SK-N-SH treated with all-trans-retinoic acid at 6 μM for 48 hours (cell line): ENCODE measurements at regions not wholly inside any gene's neighbourhood (a gene's known extent, or its start where the extent isn't known, plus 50 kb on each side); places are given as distances from the start of the nearest gene placed in this dataset.

ENCODE experiments used
- ATAC-seq: fragments of 200-7000 bp; cut with Tn5 transposase; 3 replicates; pipeline ENCODE4 v1.9.1; 2020; ENCODE audit warnings: mild to moderate bottlenecking, moderate library complexity
- ARNTL ChIP-seq: fragments of 450-650 bp; formaldehyde crosslinking; IDR thresholded peaks from 2 replicates; pipeline ENCODE4 v1.5.0; 2020; ENCODE audit warnings: low read depth, mild to moderate bottlenecking, moderate library complexity, borderline replicate concordance
- BACH2 ChIP-seq: fragments of 250-450 bp; sonication (Bioruptor Pico); IDR thresholded peaks from 2 replicates; pipeline ENCODE4 v1.9.0; 2021; ENCODE audit warnings: mild to moderate bottlenecking, borderline replicate concordance
- CSDC2 ChIP-seq: fragments of 250-450 bp; sonication (Bioruptor Pico); IDR thresholded peaks from 2 replicates; pipeline ENCODE4 v1.5.0; 2020; ENCODE audit warnings: mild to moderate bottlenecking, moderate library complexity
- ESRRG ChIP-seq: fragments of 250-450 bp; sonication (Bioruptor Pico); IDR thresholded peaks from 2 replicates; pipeline ENCODE4 v1.6.1; 2021; ENCODE audit warnings: mild to moderate bottlenecking
- GLIS3 ChIP-seq: fragments of 250-450 bp; sonication (Bioruptor Pico); IDR thresholded peaks from 2 replicates; pipeline ENCODE4 v1.5.0; 2020; ENCODE audit warnings: mild to moderate bottlenecking, moderate library complexity
- ISL1 ChIP-seq: fragments of 250-450 bp; sonication (Bioruptor Pico); IDR thresholded peaks from 2 replicates; pipeline ENCODE4 v2.1.2; 2022; ENCODE audit warnings: mild to moderate bottlenecking, moderate library complexity
- OSR1 ChIP-seq: fragments of 250-450 bp; sonication (Bioruptor Pico); IDR thresholded peaks from 2 replicates; pipeline ENCODE4 v1.8.0; 2022; ENCODE audit warnings: moderate library complexity, mild to moderate bottlenecking, inconsistent platforms
- PPARA ChIP-seq: fragments of 250-450 bp; sonication (Bioruptor Pico); IDR thresholded peaks from 2 replicates; pipeline ENCODE4 v1.5.0; 2020; ENCODE audit warnings: mild to moderate bottlenecking, borderline replicate concordance
- RARB ChIP-seq: fragments of 250-450 bp; sonication (Bioruptor Pico); IDR thresholded peaks from 2 replicates; pipeline ENCODE4 v1.8.0; 2021; ENCODE audit warnings: mild to moderate bottlenecking, moderate library complexity
- SNAI2 ChIP-seq: fragments of 250-450 bp; sonication (Bioruptor Pico); IDR thresholded peaks from 2 replicates; pipeline ENCODE4 v1.5.0; 2020; ENCODE audit warnings: mild to moderate bottlenecking, moderate library complexity
- TCF4 ChIP-seq: fragments of 250-450 bp; sonication (Bioruptor Pico); IDR thresholded peaks from 2 replicates; pipeline ENCODE4 v1.8.0; 2021; ENCODE audit warnings: mild to moderate bottlenecking, moderate library complexity, borderline replicate concordance
- TOX ChIP-seq: fragments of 250-450 bp; sonication (Bioruptor Pico); IDR thresholded peaks from 2 replicates; pipeline ENCODE4 v1.8.0; 2021; ENCODE audit warnings: mild to moderate bottlenecking, moderate library complexity, borderline replicate concordance
- ZC3H10 ChIP-seq: fragments of 250-450 bp; sonication (Bioruptor Pico); IDR thresholded peaks from 2 replicates; pipeline ENCODE4 v1.5.1; 2021; ENCODE audit warnings: mild to moderate bottlenecking, moderate library complexity
- ZFP3 ChIP-seq: fragments of 250-450 bp; sonication (Bioruptor Pico); IDR thresholded peaks from 2 replicates; pipeline ENCODE4 v1.5.0; 2020; ENCODE audit warnings: mild to moderate bottlenecking, moderate library complexity
- ZNF565 ChIP-seq: fragments of 450-650 bp; formaldehyde crosslinking; conservative IDR thresholded peaks from 2 replicates; pipeline ENCODE4 v1.5.0; 2020; ENCODE audit warnings: low read depth, mild to moderate bottlenecking, moderate library complexity
- ZNF70 ChIP-seq: fragments of 450-650 bp; formaldehyde crosslinking; IDR thresholded peaks from 2 replicates; pipeline ENCODE4 v1.5.0; 2020; ENCODE audit warnings: mild to moderate bottlenecking, moderate library complexity
- ZNF8 ChIP-seq: fragments of 450-650 bp; formaldehyde crosslinking; IDR thresholded peaks from 2 replicates; pipeline ENCODE4 v1.5.0; 2020; ENCODE audit warnings: mild to moderate bottlenecking, moderate library complexity
- TF ChIP-seq, protein P1 (sequence below): fragments of 250-450 bp; sonication (Bioruptor Pico); IDR thresholded peaks from 2 replicates; pipeline ENCODE4 v1.5.1; 2020; ENCODE audit warnings: low read depth, mild to moderate bottlenecking, moderate library complexity
- TF ChIP-seq, protein P2 (sequence below): fragments of 250-450 bp; sonication (Bioruptor Pico); IDR thresholded peaks from 2 replicates; pipeline ENCODE4 v1.8.0; 2021; ENCODE audit warnings: low read depth, mild to moderate bottlenecking, moderate library complexity, borderline replicate concordance
- TF ChIP-seq, protein P3 (sequence below): fragments of 250-450 bp; sonication (Bioruptor Pico); IDR thresholded peaks from 2 replicates; pipeline ENCODE4 v1.5.1; 2021; ENCODE audit warnings: mild to moderate bottlenecking, moderate library complexity
- TF ChIP-seq, protein P4 (sequence below): fragments of 250-450 bp; sonication (Bioruptor Pico); IDR thresholded peaks from 2 replicates; pipeline ENCODE4 v1.8.0; 2020; ENCODE audit warnings: mild to moderate bottlenecking, moderate library complexity, borderline replicate concordance
- TF ChIP-seq, protein P5 (sequence below): fragments of 250-450 bp; sonication (Bioruptor Pico); IDR thresholded peaks from 2 replicates; pipeline ENCODE4 v1.5.0; 2020; ENCODE audit warnings: mild to moderate bottlenecking, moderate library complexity

DNA sequence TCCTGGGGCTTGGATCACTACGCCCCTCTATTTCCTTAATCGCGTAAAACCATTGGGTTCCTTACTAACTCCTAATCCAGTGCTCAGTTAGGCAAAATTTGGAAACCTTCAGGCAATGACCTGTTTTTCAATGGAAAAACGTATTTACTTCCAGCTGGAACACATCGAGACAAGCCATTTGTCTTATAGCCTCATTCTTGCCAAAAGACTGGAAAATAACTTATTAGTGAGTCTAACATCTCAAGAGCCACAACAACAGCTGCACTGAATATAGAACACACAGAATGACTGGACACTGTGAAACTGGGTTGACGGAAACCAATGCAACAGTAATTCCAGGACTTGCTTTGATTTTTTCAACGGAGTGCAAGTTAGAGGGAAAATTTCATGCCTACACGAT lies 125.2 kb upstream of the MAP3K7 start:
- TF ChIP-seq, protein P1, sequence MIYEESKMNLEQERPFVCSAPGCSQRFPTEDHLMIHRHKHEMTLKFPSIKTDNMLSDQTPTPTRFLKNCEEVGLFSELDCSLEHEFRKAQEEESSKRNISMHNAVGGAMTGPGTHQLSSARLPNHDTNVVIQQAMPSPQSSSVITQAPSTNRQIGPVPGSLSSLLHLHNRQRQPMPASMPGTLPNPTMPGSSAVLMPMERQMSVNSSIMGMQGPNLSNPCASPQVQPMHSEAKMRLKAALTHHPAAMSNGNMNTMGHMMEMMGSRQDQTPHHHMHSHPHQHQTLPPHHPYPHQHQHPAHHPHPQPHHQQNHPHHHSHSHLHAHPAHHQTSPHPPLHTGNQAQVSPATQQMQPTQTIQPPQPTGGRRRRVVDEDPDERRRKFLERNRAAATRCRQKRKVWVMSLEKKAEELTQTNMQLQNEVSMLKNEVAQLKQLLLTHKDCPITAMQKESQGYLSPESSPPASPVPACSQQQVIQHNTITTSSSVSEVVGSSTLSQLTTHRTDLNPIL (CRISPR knock-in tag): no peak
- TF ChIP-seq GLIS3 (CRISPR knock-in tag): no peak
- TF ChIP-seq, protein P2, sequence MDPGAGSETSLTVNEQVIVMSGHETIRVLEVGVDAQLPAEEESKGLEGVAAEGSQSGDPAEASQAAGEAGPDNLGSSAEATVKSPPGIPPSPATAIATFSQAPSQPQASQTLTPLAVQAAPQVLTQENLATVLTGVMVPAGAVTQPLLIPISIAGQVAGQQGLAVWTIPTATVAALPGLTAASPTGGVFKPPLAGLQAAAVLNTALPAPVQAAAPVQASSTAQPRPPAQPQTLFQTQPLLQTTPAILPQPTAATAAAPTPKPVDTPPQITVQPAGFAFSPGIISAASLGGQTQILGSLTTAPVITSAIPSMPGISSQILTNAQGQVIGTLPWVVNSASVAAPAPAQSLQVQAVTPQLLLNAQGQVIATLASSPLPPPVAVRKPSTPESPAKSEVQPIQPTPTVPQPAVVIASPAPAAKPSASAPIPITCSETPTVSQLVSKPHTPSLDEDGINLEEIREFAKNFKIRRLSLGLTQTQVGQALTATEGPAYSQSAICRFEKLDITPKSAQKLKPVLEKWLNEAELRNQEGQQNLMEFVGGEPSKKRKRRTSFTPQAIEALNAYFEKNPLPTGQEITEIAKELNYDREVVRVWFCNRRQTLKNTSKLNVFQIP (CRISPR knock-in tag): no peak
- TF ChIP-seq ZNF565 (CRISPR knock-in tag): no peak
- TF ChIP-seq PPARA: no peak
- TF ChIP-seq TCF4: no peak
- TF ChIP-seq ZNF8 (CRISPR knock-in tag): no peak
- no peak for TF ChIP-seq ARNTL (CRISPR knock-in tag)
- TF ChIP-seq OSR1 (CRISPR knock-in tag): no peak
- TF ChIP-seq ZNF70 (CRISPR knock-in tag): no peak
- no peak for TF ChIP-seq TOX (CRISPR knock-in tag)
- TF ChIP-seq ISL1 (CRISPR knock-in tag): no peak
- TF ChIP-seq ZFP3: no peak
- TF ChIP-seq, protein P3, sequence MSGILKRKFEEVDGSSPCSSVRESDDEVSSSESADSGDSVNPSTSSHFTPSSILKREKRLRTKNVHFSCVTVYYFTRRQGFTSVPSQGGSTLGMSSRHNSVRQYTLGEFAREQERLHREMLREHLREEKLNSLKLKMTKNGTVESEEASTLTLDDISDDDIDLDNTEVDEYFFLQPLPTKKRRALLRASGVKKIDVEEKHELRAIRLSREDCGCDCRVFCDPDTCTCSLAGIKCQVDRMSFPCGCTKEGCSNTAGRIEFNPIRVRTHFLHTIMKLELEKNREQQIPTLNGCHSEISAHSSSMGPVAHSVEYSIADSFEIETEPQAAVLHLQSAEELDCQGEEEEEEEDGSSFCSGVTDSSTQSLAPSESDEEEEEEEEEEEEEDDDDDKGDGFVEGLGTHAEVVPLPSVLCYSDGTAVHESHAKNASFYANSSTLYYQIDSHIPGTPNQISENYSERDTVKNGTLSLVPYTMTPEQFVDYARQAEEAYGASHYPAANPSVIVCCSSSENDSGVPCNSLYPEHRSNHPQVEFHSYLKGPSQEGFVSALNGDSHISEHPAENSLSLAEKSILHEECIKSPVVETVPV (CRISPR knock-in tag): no peak
- no peak for TF ChIP-seq ESRRG
- TF ChIP-seq, protein P4, sequence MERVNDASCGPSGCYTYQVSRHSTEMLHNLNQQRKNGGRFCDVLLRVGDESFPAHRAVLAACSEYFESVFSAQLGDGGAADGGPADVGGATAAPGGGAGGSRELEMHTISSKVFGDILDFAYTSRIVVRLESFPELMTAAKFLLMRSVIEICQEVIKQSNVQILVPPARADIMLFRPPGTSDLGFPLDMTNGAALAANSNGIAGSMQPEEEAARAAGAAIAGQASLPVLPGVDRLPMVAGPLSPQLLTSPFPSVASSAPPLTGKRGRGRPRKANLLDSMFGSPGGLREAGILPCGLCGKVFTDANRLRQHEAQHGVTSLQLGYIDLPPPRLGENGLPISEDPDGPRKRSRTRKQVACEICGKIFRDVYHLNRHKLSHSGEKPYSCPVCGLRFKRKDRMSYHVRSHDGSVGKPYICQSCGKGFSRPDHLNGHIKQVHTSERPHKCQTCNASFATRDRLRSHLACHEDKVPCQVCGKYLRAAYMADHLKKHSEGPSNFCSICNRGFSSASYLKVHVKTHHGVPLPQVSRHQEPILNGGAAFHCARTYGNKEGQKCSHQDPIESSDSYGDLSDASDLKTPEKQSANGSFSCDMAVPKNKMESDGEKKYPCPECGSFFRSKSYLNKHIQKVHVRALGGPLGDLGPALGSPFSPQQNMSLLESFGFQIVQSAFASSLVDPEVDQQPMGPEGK (CRISPR knock-in tag): no peak
- TF ChIP-seq ZC3H10 (CRISPR knock-in tag): no peak
- no peak for TF ChIP-seq BACH2
- ATAC-seq: no peak

DNA sequence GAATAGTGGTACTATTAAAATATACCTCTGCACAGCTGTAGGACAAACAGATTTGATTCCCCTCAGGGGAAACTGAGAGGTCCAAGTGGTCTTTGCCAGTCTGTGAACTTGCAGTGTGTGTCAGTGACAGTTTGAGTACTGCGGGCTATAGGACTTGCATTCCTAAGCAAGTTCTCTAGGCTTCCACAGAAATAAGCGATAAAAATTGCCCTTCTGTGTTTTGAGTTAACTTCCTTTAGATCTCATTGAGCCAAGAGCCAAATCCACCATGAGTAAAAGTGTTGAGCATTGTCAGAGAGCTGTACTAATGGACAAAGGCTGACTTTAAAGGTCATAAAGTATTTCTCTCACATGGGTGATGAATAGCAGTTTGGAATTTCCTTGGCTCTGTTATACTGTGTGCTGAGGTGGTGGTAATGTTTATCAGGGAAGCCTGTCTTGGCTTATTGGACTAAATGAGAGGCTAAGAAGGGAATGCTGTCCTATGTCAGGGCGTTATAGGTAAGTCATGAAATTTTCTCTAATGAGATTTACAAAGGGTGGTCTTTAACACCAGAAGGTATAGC lies 122.6 kb upstream of the MAP3K7 start:
- TF ChIP-seq, protein P2 (CRISPR knock-in tag): no peak
- TF ChIP-seq ZNF8 (CRISPR knock-in tag) (no peak), ZNF70 (CRISPR knock-in tag) (no peak), ESRRG (no peak), GLIS3 (CRISPR knock-in tag) (no peak), BACH2 (no peak), CSDC2 (CRISPR knock-in tag) (no peak), RARB (no peak), TOX (CRISPR knock-in tag) (no peak), ZC3H10 (CRISPR knock-in tag) (no peak), SNAI2 (CRISPR knock-in tag) (no peak), PPARA (no peak)
- TF ChIP-seq, protein P5, sequence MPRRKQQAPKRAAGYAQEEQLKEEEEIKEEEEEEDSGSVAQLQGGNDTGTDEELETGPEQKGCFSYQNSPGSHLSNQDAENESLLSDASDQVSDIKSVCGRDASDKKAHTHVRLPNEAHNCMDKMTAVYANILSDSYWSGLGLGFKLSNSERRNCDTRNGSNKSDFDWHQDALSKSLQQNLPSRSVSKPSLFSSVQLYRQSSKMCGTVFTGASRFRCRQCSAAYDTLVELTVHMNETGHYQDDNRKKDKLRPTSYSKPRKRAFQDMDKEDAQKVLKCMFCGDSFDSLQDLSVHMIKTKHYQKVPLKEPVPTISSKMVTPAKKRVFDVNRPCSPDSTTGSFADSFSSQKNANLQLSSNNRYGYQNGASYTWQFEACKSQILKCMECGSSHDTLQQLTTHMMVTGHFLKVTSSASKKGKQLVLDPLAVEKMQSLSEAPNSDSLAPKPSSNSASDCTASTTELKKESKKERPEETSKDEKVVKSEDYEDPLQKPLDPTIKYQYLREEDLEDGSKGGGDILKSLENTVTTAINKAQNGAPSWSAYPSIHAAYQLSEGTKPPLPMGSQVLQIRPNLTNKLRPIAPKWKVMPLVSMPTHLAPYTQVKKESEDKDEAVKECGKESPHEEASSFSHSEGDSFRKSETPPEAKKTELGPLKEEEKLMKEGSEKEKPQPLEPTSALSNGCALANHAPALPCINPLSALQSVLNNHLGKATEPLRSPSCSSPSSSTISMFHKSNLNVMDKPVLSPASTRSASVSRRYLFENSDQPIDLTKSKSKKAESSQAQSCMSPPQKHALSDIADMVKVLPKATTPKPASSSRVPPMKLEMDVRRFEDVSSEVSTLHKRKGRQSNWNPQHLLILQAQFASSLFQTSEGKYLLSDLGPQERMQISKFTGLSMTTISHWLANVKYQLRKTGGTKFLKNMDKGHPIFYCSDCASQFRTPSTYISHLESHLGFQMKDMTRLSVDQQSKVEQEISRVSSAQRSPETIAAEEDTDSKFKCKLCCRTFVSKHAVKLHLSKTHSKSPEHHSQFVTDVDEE: no peak
- TF ChIP-seq, protein P1 (CRISPR knock-in tag): no peak
- TF ChIP-seq, protein P4 (CRISPR knock-in tag): no peak
- TF ChIP-seq, protein P3 (CRISPR knock-in tag): no peak
- ATAC-seq: peak; percentile 30; the same call in 1 of the 3 replicates
